ENCODE measurements at regions not wholly inside any gene's neighbourhood (a gene's known extent, or its start where the extent isn't known, plus 50 kb on each side); places are given as distances from the start of the nearest gene placed in this dataset.

DNA sequence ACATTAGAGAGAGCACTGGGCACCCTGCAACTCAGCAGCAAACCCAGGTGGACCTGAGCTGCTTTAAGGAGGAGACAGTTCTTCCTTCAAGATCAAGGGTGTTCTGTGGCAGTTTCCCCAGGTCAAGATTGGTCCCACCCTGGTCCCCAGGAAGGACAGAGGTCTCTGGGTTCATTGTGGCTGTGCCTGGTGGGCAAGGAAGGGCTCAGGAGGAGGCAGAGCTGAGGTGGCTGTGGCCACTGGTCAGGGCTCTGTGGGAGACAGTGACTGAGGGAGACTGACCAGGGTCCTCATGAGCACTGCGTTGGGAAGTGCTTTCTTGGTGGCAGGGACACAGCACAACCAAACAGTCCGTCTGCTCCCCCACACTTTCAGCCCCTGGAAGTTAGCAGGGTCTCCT lies 141.3 kb downstream of the FCRL5 start:
- TF ChIP-seq ARNTL (CRISPR knock-in tag; IDR thresholded peaks at IDR 0.05; ENCODE audit: borderline replicate concordance, low read depth) (no peak), SNAI2 (CRISPR knock-in tag; IDR thresholded peaks at IDR 0.05) (no peak), ZNF8 (CRISPR knock-in tag; IDR thresholded peaks at IDR 0.05) (no peak), BACH2 (CRISPR knock-in tag; IDR thresholded peaks at IDR 0.05; ENCODE audit: borderline replicate concordance) (no peak), ZNF565 (CRISPR knock-in tag; conservative IDR thresholded peaks at IDR 0.05; ENCODE audit: low read depth) (no peak), ZFP3 (CRISPR knock-in tag; IDR thresholded peaks at IDR 0.05) (no peak)
- TF ChIP-seq, protein P1, sequence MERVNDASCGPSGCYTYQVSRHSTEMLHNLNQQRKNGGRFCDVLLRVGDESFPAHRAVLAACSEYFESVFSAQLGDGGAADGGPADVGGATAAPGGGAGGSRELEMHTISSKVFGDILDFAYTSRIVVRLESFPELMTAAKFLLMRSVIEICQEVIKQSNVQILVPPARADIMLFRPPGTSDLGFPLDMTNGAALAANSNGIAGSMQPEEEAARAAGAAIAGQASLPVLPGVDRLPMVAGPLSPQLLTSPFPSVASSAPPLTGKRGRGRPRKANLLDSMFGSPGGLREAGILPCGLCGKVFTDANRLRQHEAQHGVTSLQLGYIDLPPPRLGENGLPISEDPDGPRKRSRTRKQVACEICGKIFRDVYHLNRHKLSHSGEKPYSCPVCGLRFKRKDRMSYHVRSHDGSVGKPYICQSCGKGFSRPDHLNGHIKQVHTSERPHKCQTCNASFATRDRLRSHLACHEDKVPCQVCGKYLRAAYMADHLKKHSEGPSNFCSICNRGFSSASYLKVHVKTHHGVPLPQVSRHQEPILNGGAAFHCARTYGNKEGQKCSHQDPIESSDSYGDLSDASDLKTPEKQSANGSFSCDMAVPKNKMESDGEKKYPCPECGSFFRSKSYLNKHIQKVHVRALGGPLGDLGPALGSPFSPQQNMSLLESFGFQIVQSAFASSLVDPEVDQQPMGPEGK (CRISPR knock-in tag; IDR thresholded peaks at IDR 0.05; ENCODE audit: borderline replicate concordance), result no peak

Measured in SK-N-SH treated with all-trans-retinoic acid at 6 μM for 48 hours (cell line).